ENCODE measurements at regions not wholly inside any gene's neighbourhood (a gene's known extent, or its start where the extent isn't known, plus 50 kb on each side); places are given as distances from the start of the nearest gene placed in this dataset.

GRCh38 chr3:127033171-127033570 is 50.3 kb downstream of the PLXNA1 start:
- no peak for DNase-seq (ENCODE audit: low read depth)

GRCh38 chr3:127033786-127034185 is 50.9 kb downstream of the PLXNA1 start:
- DNase-seq (ENCODE audit: low read depth), result no peak

- no peak for DNase-seq (ENCODE audit: low read depth)
Observed at GRCh38 chr3:127034195-127034989, 51.5 kb downstream of the PLXNA1 start.

GRCh38 chr3:127034990-127035652 is 52.2 kb downstream of the PLXNA1 start:
- DNase-seq (ENCODE audit: low read depth), result no peak

- peak; percentile 90 for DNase-seq (ENCODE audit: low read depth)
Observed at GRCh38 chr3:127035677-127036076, 52.8 kb downstream of the PLXNA1 start.

GRCh38 chr3:127036209-127037020 is 53.5 kb downstream of the PLXNA1 start:
- no peak for DNase-seq (ENCODE audit: low read depth)

- DNase-seq (ENCODE audit: low read depth), result no peak
Observed at GRCh38 chr3:127037021-127037400, 54.1 kb downstream of the PLXNA1 start.

GRCh38 chr3:127037418-127037841 is 54.5 kb downstream of the PLXNA1 start:
- DNase-seq (ENCODE audit: low read depth), result no peak

- DNase-seq (ENCODE audit: low read depth), result no peak
Observed at GRCh38 chr3:127037971-127038446, 55.1 kb downstream of the PLXNA1 start.

GRCh38 chr3:127038466-127038865 is 55.6 kb downstream of the PLXNA1 start:
- no peak for DNase-seq (ENCODE audit: low read depth)

GRCh38 chr3:127038923-127039581 is 56.1 kb downstream of the PLXNA1 start:
- no peak for DNase-seq (ENCODE audit: low read depth)

- DNase-seq (ENCODE audit: low read depth), result no peak
Observed at GRCh38 chr3:127039719-127040118, 56.8 kb downstream of the PLXNA1 start.

GRCh38 chr3:127040216-127040615 is 57.3 kb downstream of the PLXNA1 start:
- no peak for DNase-seq (ENCODE audit: low read depth)

- no peak for DNase-seq (ENCODE audit: low read depth)
Observed at GRCh38 chr3:127041264-127041820, 58.4 kb downstream of the PLXNA1 start.

- no peak for DNase-seq (ENCODE audit: low read depth)
Observed at GRCh38 chr3:127041933-127042332, 59.0 kb downstream of the PLXNA1 start.

- DNase-seq (ENCODE audit: low read depth), result no peak
Observed at GRCh38 chr3:127042634-127043033, 59.7 kb downstream of the PLXNA1 start.

- peak; percentile 21 for DNase-seq (ENCODE audit: low read depth)
Observed at GRCh38 chr3:127043041-127043641, 60.2 kb downstream of the PLXNA1 start.

- no peak for DNase-seq (ENCODE audit: low read depth)
Observed at GRCh38 chr3:127043731-127044510, 61.0 kb downstream of the PLXNA1 start.

GRCh38 chr3:127044996-127045395 is 62.1 kb downstream of the PLXNA1 start:
- DNase-seq (ENCODE audit: low read depth), result peak; percentile 34

GRCh38 chr3:127045435-127046045 is 62.6 kb downstream of the PLXNA1 start:
- no peak for DNase-seq (ENCODE audit: low read depth)
